Gastrocnemius medialis (tissue), 4 donors: ENCODE measurements at regions not wholly inside any gene's neighbourhood (a gene's known extent, or its start where the extent isn't known, plus 50 kb on each side); places are given as distances from the start of the nearest gene placed in this dataset.

Experiments used
- POLR2A ChIP-seq, 2 donors: fragments of 450-650 bp; IDR thresholded peaks; one replicate each; pipeline ENCODE4 v1.6.1; 2017; ENCODE audit warnings: antibody characterized with exemption in 2 of 2, mild to moderate bottlenecking in 2 of 2, moderate library complexity in 2 of 2
- TF ChIP-seq, protein P1 (sequence below), 5 experiments: fragments of 450-650 bp in 3 of 5; fragments of 200-600 bp in 2 of 5; sonication (generic) in 2 of 5; IDR thresholded peaks in 4 of 5; conservative IDR thresholded peaks in 1 of 5; 1 replicate in 4 of 5; 2 replicates in 1 of 5; pipeline ENCODE4 v1.5.1; 2016 to 2019; ENCODE audit warnings: antibody characterized with exemption in 5 of 5, mild to moderate bottlenecking in 3 of 5, moderate library complexity in 3 of 5

DNA sequence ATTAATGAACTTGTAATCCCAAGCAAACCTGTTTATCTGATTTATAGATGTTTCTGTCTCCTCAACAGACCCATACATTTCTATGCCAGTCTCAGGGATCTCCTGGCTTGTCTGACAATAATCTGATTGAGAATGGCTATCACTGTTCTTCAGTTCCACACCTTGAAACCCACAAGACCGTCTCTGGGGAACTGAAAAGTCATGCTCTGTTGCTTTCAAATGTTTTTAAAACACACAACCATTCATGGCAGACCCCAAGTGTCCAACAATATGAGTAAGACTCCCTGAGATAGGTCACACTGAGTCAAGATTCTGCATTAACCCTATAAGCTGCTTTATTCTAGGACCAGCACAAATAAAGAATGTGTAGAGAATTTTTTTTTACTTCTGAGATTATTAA is 611.2 kb upstream of the PLXNA2 start:
- no peak for TF ChIP-seq POLR2A (IDR thresholded peaks at IDR 0.05)
- TF ChIP-seq, protein P1, sequence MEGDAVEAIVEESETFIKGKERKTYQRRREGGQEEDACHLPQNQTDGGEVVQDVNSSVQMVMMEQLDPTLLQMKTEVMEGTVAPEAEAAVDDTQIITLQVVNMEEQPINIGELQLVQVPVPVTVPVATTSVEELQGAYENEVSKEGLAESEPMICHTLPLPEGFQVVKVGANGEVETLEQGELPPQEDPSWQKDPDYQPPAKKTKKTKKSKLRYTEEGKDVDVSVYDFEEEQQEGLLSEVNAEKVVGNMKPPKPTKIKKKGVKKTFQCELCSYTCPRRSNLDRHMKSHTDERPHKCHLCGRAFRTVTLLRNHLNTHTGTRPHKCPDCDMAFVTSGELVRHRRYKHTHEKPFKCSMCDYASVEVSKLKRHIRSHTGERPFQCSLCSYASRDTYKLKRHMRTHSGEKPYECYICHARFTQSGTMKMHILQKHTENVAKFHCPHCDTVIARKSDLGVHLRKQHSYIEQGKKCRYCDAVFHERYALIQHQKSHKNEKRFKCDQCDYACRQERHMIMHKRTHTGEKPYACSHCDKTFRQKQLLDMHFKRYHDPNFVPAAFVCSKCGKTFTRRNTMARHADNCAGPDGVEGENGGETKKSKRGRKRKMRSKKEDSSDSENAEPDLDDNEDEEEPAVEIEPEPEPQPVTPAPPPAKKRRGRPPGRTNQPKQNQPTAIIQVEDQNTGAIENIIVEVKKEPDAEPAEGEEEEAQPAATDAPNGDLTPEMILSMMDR (IDR thresholded peaks at IDR 0.05 in 4 of 5, conservative IDR thresholded peaks at IDR 0.05 in 1 of 5): no peak
